ENCODE measurements at regions not wholly inside any gene's neighbourhood (a gene's known extent, or its start where the extent isn't known, plus 50 kb on each side); places are given as distances from the start of the nearest gene placed in this dataset.

- H3K27ac ChIP-seq (ENCODE audit: low read depth in 1 of 2, low read length in 2 of 2): no peak overlapping the region
- TF ChIP-seq RAD21 (IDR thresholded peaks at IDR 0.05) (no peak), JUND (IDR thresholded peaks at IDR 0.05) (no peak), HNF4A (conservative IDR thresholded peaks at IDR 0.05) (no peak), FOXA1 (IDR thresholded peaks at IDR 0.05) (no peak), EGR1 (IDR thresholded peaks at IDR 0.05; ENCODE audit: low read depth in 2 of 2) (no peak), GABPA (IDR thresholded peaks at IDR 0.05 in 1 of 2, conservative IDR thresholded peaks at IDR 0.05 in 1 of 2) (no peak), SP1 (IDR thresholded peaks at IDR 0.05) (no peak), FOXA2 (IDR thresholded peaks at IDR 0.05) (no peak), NR2F2 (IDR thresholded peaks at IDR 0.05) (no peak), YY1 (IDR thresholded peaks at IDR 0.05) (no peak), RXRA (IDR thresholded peaks at IDR 0.05) (no peak), ATF3 (IDR thresholded peaks at IDR 0.05) (no peak)
- TF ChIP-seq, protein P1, sequence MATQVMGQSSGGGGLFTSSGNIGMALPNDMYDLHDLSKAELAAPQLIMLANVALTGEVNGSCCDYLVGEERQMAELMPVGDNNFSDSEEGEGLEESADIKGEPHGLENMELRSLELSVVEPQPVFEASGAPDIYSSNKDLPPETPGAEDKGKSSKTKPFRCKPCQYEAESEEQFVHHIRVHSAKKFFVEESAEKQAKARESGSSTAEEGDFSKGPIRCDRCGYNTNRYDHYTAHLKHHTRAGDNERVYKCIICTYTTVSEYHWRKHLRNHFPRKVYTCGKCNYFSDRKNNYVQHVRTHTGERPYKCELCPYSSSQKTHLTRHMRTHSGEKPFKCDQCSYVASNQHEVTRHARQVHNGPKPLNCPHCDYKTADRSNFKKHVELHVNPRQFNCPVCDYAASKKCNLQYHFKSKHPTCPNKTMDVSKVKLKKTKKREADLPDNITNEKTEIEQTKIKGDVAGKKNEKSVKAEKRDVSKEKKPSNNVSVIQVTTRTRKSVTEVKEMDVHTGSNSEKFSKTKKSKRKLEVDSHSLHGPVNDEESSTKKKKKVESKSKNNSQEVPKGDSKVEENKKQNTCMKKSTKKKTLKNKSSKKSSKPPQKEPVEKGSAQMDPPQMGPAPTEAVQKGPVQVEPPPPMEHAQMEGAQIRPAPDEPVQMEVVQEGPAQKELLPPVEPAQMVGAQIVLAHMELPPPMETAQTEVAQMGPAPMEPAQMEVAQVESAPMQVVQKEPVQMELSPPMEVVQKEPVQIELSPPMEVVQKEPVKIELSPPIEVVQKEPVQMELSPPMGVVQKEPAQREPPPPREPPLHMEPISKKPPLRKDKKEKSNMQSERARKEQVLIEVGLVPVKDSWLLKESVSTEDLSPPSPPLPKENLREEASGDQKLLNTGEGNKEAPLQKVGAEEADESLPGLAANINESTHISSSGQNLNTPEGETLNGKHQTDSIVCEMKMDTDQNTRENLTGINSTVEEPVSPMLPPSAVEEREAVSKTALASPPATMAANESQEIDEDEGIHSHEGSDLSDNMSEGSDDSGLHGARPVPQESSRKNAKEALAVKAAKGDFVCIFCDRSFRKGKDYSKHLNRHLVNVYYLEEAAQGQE (IDR thresholded peaks at IDR 0.05): no peak
- TF ChIP-seq, protein P2, sequence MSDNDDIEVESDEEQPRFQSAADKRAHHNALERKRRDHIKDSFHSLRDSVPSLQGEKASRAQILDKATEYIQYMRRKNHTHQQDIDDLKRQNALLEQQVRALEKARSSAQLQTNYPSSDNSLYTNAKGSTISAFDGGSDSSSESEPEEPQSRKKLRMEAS (IDR thresholded peaks at IDR 0.05): no peak
- TF ChIP-seq, protein P3, sequence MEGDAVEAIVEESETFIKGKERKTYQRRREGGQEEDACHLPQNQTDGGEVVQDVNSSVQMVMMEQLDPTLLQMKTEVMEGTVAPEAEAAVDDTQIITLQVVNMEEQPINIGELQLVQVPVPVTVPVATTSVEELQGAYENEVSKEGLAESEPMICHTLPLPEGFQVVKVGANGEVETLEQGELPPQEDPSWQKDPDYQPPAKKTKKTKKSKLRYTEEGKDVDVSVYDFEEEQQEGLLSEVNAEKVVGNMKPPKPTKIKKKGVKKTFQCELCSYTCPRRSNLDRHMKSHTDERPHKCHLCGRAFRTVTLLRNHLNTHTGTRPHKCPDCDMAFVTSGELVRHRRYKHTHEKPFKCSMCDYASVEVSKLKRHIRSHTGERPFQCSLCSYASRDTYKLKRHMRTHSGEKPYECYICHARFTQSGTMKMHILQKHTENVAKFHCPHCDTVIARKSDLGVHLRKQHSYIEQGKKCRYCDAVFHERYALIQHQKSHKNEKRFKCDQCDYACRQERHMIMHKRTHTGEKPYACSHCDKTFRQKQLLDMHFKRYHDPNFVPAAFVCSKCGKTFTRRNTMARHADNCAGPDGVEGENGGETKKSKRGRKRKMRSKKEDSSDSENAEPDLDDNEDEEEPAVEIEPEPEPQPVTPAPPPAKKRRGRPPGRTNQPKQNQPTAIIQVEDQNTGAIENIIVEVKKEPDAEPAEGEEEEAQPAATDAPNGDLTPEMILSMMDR (IDR thresholded peaks at IDR 0.05; ENCODE audit: low read depth, low read length, missing input control): no peak
- H3K36me3 ChIP-seq (ENCODE audit: control insufficient read depth in 4 of 4, insufficient read depth in 3 of 4, low read depth in 1 of 4, low read length in 3 of 4): no peaks in the 10 kb centered on the region
- no peak overlapping the region for H3K9ac ChIP-seq (ENCODE audit: low read depth in 1 of 2, low read length in 2 of 2)
- H3K4me1 ChIP-seq (ENCODE audit: control insufficient read depth in 4 of 4, insufficient read depth in 4 of 4, low read length in 3 of 4): no peaks in the 10 kb centered on the region
- WGBS: 92% methylated on average over 12 of the region's 12 CpGs
- H3K4me3 ChIP-seq (ENCODE audit: low read depth in 1 of 3, low read length in 3 of 3): no peak overlapping the region
- peaks cover 0 to 3% (median 0%) of the 10 kb centered on the region in 4 donors for H3K27me3 ChIP-seq (ENCODE audit: control insufficient read depth in 4 of 4, insufficient read depth in 4 of 4, low read length in 3 of 4)
- DNase-seq (ENCODE audit: low spot score): no peak
- H3K9me3 ChIP-seq (ENCODE audit: control insufficient read depth in 4 of 4, low read length in 3 of 4): no peaks in the 10 kb centered on the region
These were observed 165.8 kb upstream of the KLF6 start for GRCh38 chr10:3950676-3951275.

- Histone ChIP-seq H3K9me3 (ENCODE audit: control insufficient read depth in 4 of 4, low read length in 3 of 4) (peaks cover 0 to 2% (median under 1%) of the 10 kb centered on the region in 4 donors), H3K9ac (ENCODE audit: low read depth in 1 of 2, low read length in 2 of 2) (no peak overlapping the region), H3K27ac (ENCODE audit: low read depth in 1 of 2, low read length in 2 of 2) (no peak overlapping the region), H3K4me3 (ENCODE audit: low read depth in 1 of 3, low read length in 3 of 3) (no peak overlapping the region), H3K27me3 (ENCODE audit: control insufficient read depth in 4 of 4, insufficient read depth in 4 of 4, low read length in 3 of 4) (peaks cover 0 to 3% (median 0%) of the 10 kb centered on the region in 4 donors), H3K36me3 (ENCODE audit: control insufficient read depth in 4 of 4, insufficient read depth in 3 of 4, low read depth in 1 of 4, low read length in 3 of 4) (no peaks in the 10 kb centered on the region), H3K4me1 (ENCODE audit: control insufficient read depth in 4 of 4, insufficient read depth in 4 of 4, low read length in 3 of 4) (no peaks in the 10 kb centered on the region)
- 63% methylated on average over 10 of the region's 10 CpGs for WGBS
- DNase-seq (ENCODE audit: low spot score): no peak
- no peak for TF ChIP-seq NR2F2 (IDR thresholded peaks at IDR 0.05)
- no peak for TF ChIP-seq RAD21 (IDR thresholded peaks at IDR 0.05)
- TF ChIP-seq, protein P3 (IDR thresholded peaks at IDR 0.05; ENCODE audit: low read depth, low read length, missing input control): no peak
- TF ChIP-seq RXRA (IDR thresholded peaks at IDR 0.05): no peak
These were observed 164.7 kb upstream of the KLF6 start for GRCh38 chr10:3949711-3950110.

Measured in liver (tissue), 8 donors.